Ecto neural progenitor cell (in vitro differentiated cells): ENCODE measurements at regions not wholly inside any gene's neighbourhood (a gene's known extent, or its start where the extent isn't known, plus 50 kb on each side); places are given as distances from the start of the nearest gene placed in this dataset.

Experiments
- DNase-seq: peaks from one replicate; pipeline ENCODE4 v3.0.0-alpha.2; 2018; ENCODE audit warnings: low spot score

GRCh38 chr19:27748551-27749152 is 1464.3 kb downstream of the UQCRFS1 start:
- no peak for DNase-seq

GRCh38 chr19:27746691-27747380 is 1466.1 kb downstream of the UQCRFS1 start:
- peak; percentile 68 for DNase-seq

GRCh38 chr19:27745978-27746542 is 1466.9 kb downstream of the UQCRFS1 start:
- DNase-seq, result peak; percentile 16

GRCh38 chr19:27744926-27745768 is 1467.8 kb downstream of the UQCRFS1 start:
- DNase-seq, result peak; percentile 9

- DNase-seq, result peak; percentile 18
These were observed 1470.9 kb downstream of the UQCRFS1 start for GRCh38 chr19:27742041-27742440.

- peak; percentile 5 for DNase-seq
These were observed 1471.7 kb downstream of the UQCRFS1 start for GRCh38 chr19:27741236-27741635.

- no peak for DNase-seq
These were observed 1472.6 kb downstream of the UQCRFS1 start for GRCh38 chr19:27740396-27740795.

GRCh38 chr19:27738569-27739193 is 1474.3 kb downstream of the UQCRFS1 start:
- peak; percentile 4 for DNase-seq

GRCh38 chr19:27736225-27736624 is 1476.7 kb downstream of the UQCRFS1 start:
- DNase-seq, result peak; percentile 8

- DNase-seq, result no peak
These were observed 1477.6 kb downstream of the UQCRFS1 start for GRCh38 chr19:27735314-27735713.

GRCh38 chr19:27734496-27735220 is 1478.3 kb downstream of the UQCRFS1 start:
- no peak for DNase-seq

GRCh38 chr19:27733551-27734266 is 1479.2 kb downstream of the UQCRFS1 start:
- no peak for DNase-seq

- no peak for DNase-seq
These were observed 1483.6 kb downstream of the UQCRFS1 start for GRCh38 chr19:27729332-27729731.

GRCh38 chr19:27722625-27723024 is 1490.3 kb downstream of the UQCRFS1 start:
- no peak for DNase-seq

GRCh38 chr19:27720155-27720554 is 1492.8 kb downstream of the UQCRFS1 start:
- no peak for DNase-seq

- no peak for DNase-seq
These were observed 1493.9 kb downstream of the UQCRFS1 start for GRCh38 chr19:27719034-27719433.

- DNase-seq, result no peak
These were observed 1494.7 kb downstream of the UQCRFS1 start for GRCh38 chr19:27718234-27718633.

GRCh38 chr19:27717825-27718224 is 1495.1 kb downstream of the UQCRFS1 start:
- no peak for DNase-seq

GRCh38 chr19:27716922-27717321 is 1496.0 kb downstream of the UQCRFS1 start:
- DNase-seq, result no peak

GRCh38 chr19:27714857-27715256 is 1498.1 kb downstream of the UQCRFS1 start:
- DNase-seq, result no peak

- no peak for DNase-seq
These were observed 1503.5 kb downstream of the UQCRFS1 start for GRCh38 chr19:27709496-27709895.
